ENCODE measurements at regions not wholly inside any gene's neighbourhood (a gene's known extent, or its start where the extent isn't known, plus 50 kb on each side); places are given as distances from the start of the nearest gene placed in this dataset.

- DNase-seq (no peak), ATAC-seq (no peak)
- Mint-ChIP-seq H3K27ac (peak overlapping the region; percentile 31), H3K36me3 (ENCODE audit: low read depth) (peaks cover 11% of the 10 kb centered on the region), H3K4me3 (no peak overlapping the region), H3K27me3 (ENCODE audit: low read depth) (no peaks in the 10 kb centered on the region), H3K9me3 (ENCODE audit: insufficient read depth) (peaks cover 5% of the 10 kb centered on the region), H3K4me1 (ENCODE audit: low read depth) (peaks cover 56% of the 10 kb centered on the region)
- ChIA-PET POLR2A (interaction anchor here (0.8 to 1.5 kb wide), 5 partner anchors 9 to 282 kb away, joined by 3 to 7 read pairs (median 3); no protein-coding TSS in a partner anchor), CTCF (interaction anchor here (1.0 to 2.0 kb wide), 9 partner anchors 9 to 279 kb away, joined by 3 to 13 read pairs (median 4); no protein-coding TSS in a partner anchor)
These were observed 278.3 kb upstream of the PTGER4 start for GRCh38 chr5:40401284-40402006.

GRCh38 chr5:40400245-40400644 lies 279.5 kb upstream of the PTGER4 start:
- Mint-ChIP-seq H3K36me3 (ENCODE audit: low read depth) (peaks cover 10% of the 10 kb centered on the region), H3K4me3 (no peak overlapping the region), H3K4me1 (ENCODE audit: low read depth) (peaks cover 44% of the 10 kb centered on the region), H3K9me3 (ENCODE audit: insufficient read depth) (peaks cover 5% of the 10 kb centered on the region), H3K27ac (no peak overlapping the region), H3K27me3 (ENCODE audit: low read depth) (no peaks in the 10 kb centered on the region)
- ATAC-seq: no peak
- DNase-seq: no peak
- ChIA-PET CTCF (interaction anchor here (1.2 kb wide), 1 partner anchor 15 kb away, joined by 3 read pairs; no protein-coding TSS in a partner anchor), POLR2A (no interaction called here)

- Mint-ChIP-seq H3K36me3 (ENCODE audit: low read depth) (peaks cover 7% of the 10 kb centered on the region), H3K4me3 (no peak overlapping the region), H3K27me3 (ENCODE audit: low read depth) (no peaks in the 10 kb centered on the region), H3K4me1 (ENCODE audit: low read depth) (peaks cover 35% of the 10 kb centered on the region), H3K9me3 (ENCODE audit: insufficient read depth) (peaks cover 5% of the 10 kb centered on the region), H3K27ac (no peak overlapping the region)
- ChIA-PET CTCF (interaction anchor here (0.9 to 1.4 kb wide), 4 partner anchors 9 to 274 kb away, joined by 3 to 4 read pairs (median 4); no protein-coding TSS in a partner anchor), POLR2A (no interaction called here)
- DNase-seq (no peak), ATAC-seq (no peak)
These were observed 280.4 kb upstream of the PTGER4 start for GRCh38 chr5:40399349-40399748.

GRCh38 chr5:40397976-40398375 lies 281.7 kb upstream of the PTGER4 start:
- POLR2A ChIA-PET: interaction anchor here (1.0 to 1.3 kb wide), 2 partner anchors 21 to 294 kb away, joined by 3 read pairs; no protein-coding TSS in a partner anchor
- no peak overlapping the region for H3K27ac Mint-ChIP-seq
- peaks cover 1% of the 10 kb centered on the region for H3K36me3 Mint-ChIP-seq (ENCODE audit: low read depth)
- H3K4me3 Mint-ChIP-seq: no peak overlapping the region
- peaks cover 23% of the 10 kb centered on the region for H3K4me1 Mint-ChIP-seq (ENCODE audit: low read depth)
- ATAC-seq: no peak
- CTCF ChIA-PET: no interaction called here
- no peak for DNase-seq
- H3K9me3 Mint-ChIP-seq (ENCODE audit: insufficient read depth): peaks cover 5% of the 10 kb centered on the region
- H3K27me3 Mint-ChIP-seq (ENCODE audit: low read depth): no peaks in the 10 kb centered on the region

- ChIA-PET POLR2A (interaction anchor here (1.3 kb wide), 1 partner anchor 22 kb away, joined by 3 read pairs; no protein-coding TSS in a partner anchor), CTCF (no interaction called here)
These were observed 282.6 kb upstream of the PTGER4 start for GRCh38 chr5:40397091-40397490.

GRCh38 chr5:40396317-40396716 lies 283.4 kb upstream of the PTGER4 start:
- no peaks in the 10 kb centered on the region for H3K27me3 Mint-ChIP-seq (ENCODE audit: low read depth)
- ChIA-PET CTCF (no interaction called here), POLR2A (no interaction called here)
- peaks cover 17% of the 10 kb centered on the region for H3K4me1 Mint-ChIP-seq (ENCODE audit: low read depth)
- no peak overlapping the region for H3K27ac Mint-ChIP-seq
- no peak for DNase-seq
- no peak overlapping the region for H3K4me3 Mint-ChIP-seq
- ATAC-seq: peak; percentile 34
- peaks cover 1% of the 10 kb centered on the region for H3K36me3 Mint-ChIP-seq (ENCODE audit: low read depth)
- H3K9me3 Mint-ChIP-seq (ENCODE audit: insufficient read depth): peaks cover 5% of the 10 kb centered on the region

More at GRCh38 chr5:40397091-40397490, 282.6 kb upstream of the PTGER4 start:
- no peak for DNase-seq
- H3K27me3 Mint-ChIP-seq (ENCODE audit: low read depth): no peaks in the 10 kb centered on the region
- H3K4me1 Mint-ChIP-seq (ENCODE audit: low read depth): peaks cover 20% of the 10 kb centered on the region
- H3K36me3 Mint-ChIP-seq (ENCODE audit: low read depth): peaks cover 1% of the 10 kb centered on the region
- no peak overlapping the region for H3K27ac Mint-ChIP-seq
- peaks cover 5% of the 10 kb centered on the region for H3K9me3 Mint-ChIP-seq (ENCODE audit: insufficient read depth)
- ATAC-seq: no peak
- no peak overlapping the region for H3K4me3 Mint-ChIP-seq

GRCh38 chr5:40395251-40395650 lies 284.5 kb upstream of the PTGER4 start:
- Mint-ChIP-seq H3K4me1 (ENCODE audit: low read depth) (peaks cover 23% of the 10 kb centered on the region), H3K27ac (no peak overlapping the region), H3K36me3 (ENCODE audit: low read depth) (peaks cover 1% of the 10 kb centered on the region), H3K4me3 (no peak overlapping the region), H3K9me3 (ENCODE audit: insufficient read depth) (peaks cover 5% of the 10 kb centered on the region), H3K27me3 (ENCODE audit: low read depth) (no peaks in the 10 kb centered on the region)
- POLR2A ChIA-PET: no interaction called here
- ATAC-seq: no peak
- DNase-seq: no peak
- CTCF ChIA-PET: no interaction called here

- H3K4me1 Mint-ChIP-seq (ENCODE audit: low read depth): peaks cover 29% of the 10 kb centered on the region
- POLR2A ChIA-PET: no interaction called here
- peaks cover 5% of the 10 kb centered on the region for H3K9me3 Mint-ChIP-seq (ENCODE audit: insufficient read depth)
- DNase-seq (no peak), ATAC-seq (no peak)
- H3K27ac Mint-ChIP-seq: no peak overlapping the region
- no peaks in the 10 kb centered on the region for H3K27me3 Mint-ChIP-seq (ENCODE audit: low read depth)
- CTCF ChIA-PET: no interaction called here
- peaks cover 1% of the 10 kb centered on the region for H3K36me3 Mint-ChIP-seq (ENCODE audit: low read depth)
- H3K4me3 Mint-ChIP-seq: no peak overlapping the region
These were observed 285.0 kb upstream of the PTGER4 start for GRCh38 chr5:40394698-40395097.

GRCh38 chr5:40391642-40392041 lies 288.1 kb upstream of the PTGER4 start:
- POLR2A ChIA-PET: no interaction called here
- H3K27me3 Mint-ChIP-seq (ENCODE audit: low read depth): no peaks in the 10 kb centered on the region
- H3K27ac Mint-ChIP-seq: no peak overlapping the region
- ATAC-seq (peak; percentile 63), DNase-seq (no peak)
- CTCF ChIA-PET: interaction anchor here (0.8 to 2.8 kb wide), 5 partner anchors 10 to 295 kb away, joined by 3 to 10 read pairs (median 5); no protein-coding TSS in a partner anchor
- H3K36me3 Mint-ChIP-seq (ENCODE audit: low read depth): peaks cover 7% of the 10 kb centered on the region
- H3K4me3 Mint-ChIP-seq: no peak overlapping the region
- peaks cover 48% of the 10 kb centered on the region for H3K4me1 Mint-ChIP-seq (ENCODE audit: low read depth)
- H3K9me3 Mint-ChIP-seq (ENCODE audit: insufficient read depth): no peaks in the 10 kb centered on the region

- DNase-seq (no peak), ATAC-seq (no peak)
- H3K27me3 Mint-ChIP-seq (ENCODE audit: low read depth): no peaks in the 10 kb centered on the region
- H3K4me1 Mint-ChIP-seq (ENCODE audit: low read depth): peaks cover 58% of the 10 kb centered on the region
- H3K27ac Mint-ChIP-seq: no peak overlapping the region
- ChIA-PET POLR2A (interaction anchor here (0.6 to 1.0 kb wide), 4 partner anchors 20 to 285 kb away, joined by 3 read pairs; no protein-coding TSS in a partner anchor), CTCF (interaction anchor here (0.9 to 2.7 kb wide), 8 partner anchors 9 to 96 kb away, joined by 3 to 13 read pairs (median 4); no protein-coding TSS in a partner anchor)
- peaks cover 7% of the 10 kb centered on the region for H3K36me3 Mint-ChIP-seq (ENCODE audit: low read depth)
- H3K4me3 Mint-ChIP-seq: no peak overlapping the region
- H3K9me3 Mint-ChIP-seq (ENCODE audit: insufficient read depth): no peaks in the 10 kb centered on the region
These were observed 289.2 kb upstream of the PTGER4 start for GRCh38 chr5:40390281-40391149.

GRCh38 chr5:40389591-40389990 lies 290.1 kb upstream of the PTGER4 start:
- Mint-ChIP-seq H3K4me3 (no peak overlapping the region), H3K27ac (no peak overlapping the region), H3K9me3 (ENCODE audit: insufficient read depth) (no peaks in the 10 kb centered on the region), H3K27me3 (ENCODE audit: low read depth) (no peaks in the 10 kb centered on the region), H3K4me1 (ENCODE audit: low read depth) (peaks cover 68% of the 10 kb centered on the region), H3K36me3 (ENCODE audit: low read depth) (peaks cover 7% of the 10 kb centered on the region)
- CTCF ChIA-PET: interaction anchor here (0.8 to 2.7 kb wide), 10 partner anchors 12 to 97 kb away, joined by 3 to 13 read pairs (median 3); no protein-coding TSS in a partner anchor
- POLR2A ChIA-PET: interaction anchor here (1.0 to 1.2 kb wide), 4 partner anchors 18 to 99 kb away, joined by 3 to 4 read pairs (median 3); no protein-coding TSS in a partner anchor
- no peak for ATAC-seq
- no peak for DNase-seq
